Choroid plexus epithelial cell (primary cell): ENCODE measurements at regions not wholly inside any gene's neighbourhood (a gene's known extent, or its start where the extent isn't known, plus 50 kb on each side); places are given as distances from the start of the nearest gene placed in this dataset.

Source experiments
- DNase-seq: peaks from one replicate; pipeline ENCODE4 v3.0.0-alpha.2; 2010; ENCODE audit warnings: low read depth
- H3K4me3 ChIP-seq: 2 replicates; pipeline ENCODE4 v1.5.1; 2011; ENCODE audit warnings: low read depth, mild to moderate bottlenecking, control low read depth, low read length, moderate library complexity
- CTCF ChIP-seq: conservative IDR thresholded peaks from 2 replicates; pipeline ENCODE4 v1.5.1; 2011; ENCODE audit warnings: low read depth, mild to moderate bottlenecking, control low read depth, inconsistent platforms, low read length, moderate library complexity

- H3K4me3 ChIP-seq = peak overlapping the region; percentile 58
- peak; percentile 58 for DNase-seq
- no peak for TF ChIP-seq CTCF
Measured at GRCh38 chr5:73299665-73300336, 126.8 kb downstream of the TMEM174 start.

GRCh38 chr5:73298772-73299630 lies 126.0 kb downstream of the TMEM174 start:
- TF ChIP-seq CTCF = no peak
- H3K4me3 ChIP-seq = peak overlapping the region; percentile 58
- DNase-seq = peak; percentile 73

- H3K4me3 ChIP-seq = peak overlapping the region; percentile 58
- TF ChIP-seq CTCF = no peak
- DNase-seq = no peak
Measured at GRCh38 chr5:73298251-73298771, 125.3 kb downstream of the TMEM174 start.

- no peak for DNase-seq
- no peak overlapping the region for H3K4me3 ChIP-seq
- TF ChIP-seq CTCF = peak; percentile 16
Measured at GRCh38 chr5:73297430-73297829, 124.4 kb downstream of the TMEM174 start.

GRCh38 chr5:73296772-73297171 lies 123.8 kb downstream of the TMEM174 start:
- no peak overlapping the region for H3K4me3 ChIP-seq
- DNase-seq = peak; percentile 70
- no peak for TF ChIP-seq CTCF

- no peak for TF ChIP-seq CTCF
- DNase-seq = no peak
- H3K4me3 ChIP-seq = no peak overlapping the region
Measured at GRCh38 chr5:73295921-73296320, 122.9 kb downstream of the TMEM174 start.
